ENCODE measurements at regions not wholly inside any gene's neighbourhood (a gene's known extent, or its start where the extent isn't known, plus 50 kb on each side); places are given as distances from the start of the nearest gene placed in this dataset.

DNA sequence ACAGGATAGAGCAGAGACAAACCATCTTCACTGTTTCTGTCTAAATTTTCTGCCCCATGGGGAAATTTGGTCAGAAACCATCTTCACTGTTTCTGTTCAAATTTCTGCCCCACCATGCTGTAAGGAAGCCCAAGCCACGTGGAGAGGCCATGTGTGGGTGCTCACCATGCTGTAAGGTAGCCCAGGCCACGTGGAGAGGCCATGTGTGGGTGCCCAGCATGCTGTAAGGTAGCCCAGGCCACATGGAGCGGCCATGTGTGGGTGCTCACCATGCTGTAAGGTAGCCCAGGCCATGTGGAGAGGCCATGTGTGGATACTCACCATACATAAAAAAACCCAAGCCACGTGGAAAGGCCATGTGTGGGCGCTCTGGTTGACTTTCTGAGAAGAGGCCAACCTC lies 1088.7 kb upstream of the AUTS2 start:
- no peak for DNase-seq

DNA sequence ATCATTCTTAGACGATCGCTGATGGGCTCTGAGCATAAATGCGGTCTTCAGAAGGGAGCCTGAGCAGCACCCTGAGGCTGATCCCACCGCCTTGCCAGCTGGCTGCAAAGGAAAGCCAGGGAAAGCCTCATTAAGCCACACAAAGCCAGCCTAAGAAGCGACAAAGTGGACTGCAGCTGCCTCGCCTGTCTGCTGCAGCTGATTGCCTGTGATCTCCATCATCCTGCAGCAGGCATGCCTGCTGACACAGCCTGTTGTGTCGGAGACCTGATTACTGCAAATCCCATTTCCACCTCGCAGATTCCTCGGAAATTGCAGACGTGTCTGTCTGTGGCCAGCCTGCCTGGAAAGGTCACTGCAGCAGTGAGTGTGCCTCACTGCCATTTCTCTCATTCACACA lies 1087.0 kb upstream of the AUTS2 start:
- DNase-seq, result peak; percentile 38

- no peak for DNase-seq
These were observed 1085.8 kb upstream of the AUTS2 start for GRCh38 chr7:68512466-68512865.

GRCh38 chr7:68518060-68518459 lies 1080.2 kb upstream of the AUTS2 start:
- no peak for DNase-seq

- no peak for DNase-seq
These were observed 1074.1 kb upstream of the AUTS2 start for GRCh38 chr7:68524126-68524525.

DNA sequence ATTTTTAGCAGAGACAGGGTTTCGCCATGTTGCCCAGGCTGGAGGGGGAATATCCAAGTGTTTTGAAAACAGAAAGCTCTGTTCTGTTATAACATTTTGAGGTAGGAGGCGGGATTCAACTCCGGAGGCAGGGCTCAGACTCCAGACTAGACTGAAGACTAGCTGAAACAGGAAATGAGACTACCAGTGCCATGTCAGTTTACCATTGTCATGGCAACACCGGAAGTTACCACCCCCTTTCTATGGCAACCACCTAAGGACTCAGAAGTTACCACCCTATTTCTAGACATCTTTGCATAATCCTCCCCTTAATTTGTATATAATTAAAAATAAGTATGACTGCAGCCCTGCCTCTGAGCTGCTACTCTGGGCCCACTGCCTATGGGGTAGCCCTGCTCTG lies 1069.1 kb upstream of the AUTS2 start:
- DNase-seq, result peak; percentile 15

DNA sequence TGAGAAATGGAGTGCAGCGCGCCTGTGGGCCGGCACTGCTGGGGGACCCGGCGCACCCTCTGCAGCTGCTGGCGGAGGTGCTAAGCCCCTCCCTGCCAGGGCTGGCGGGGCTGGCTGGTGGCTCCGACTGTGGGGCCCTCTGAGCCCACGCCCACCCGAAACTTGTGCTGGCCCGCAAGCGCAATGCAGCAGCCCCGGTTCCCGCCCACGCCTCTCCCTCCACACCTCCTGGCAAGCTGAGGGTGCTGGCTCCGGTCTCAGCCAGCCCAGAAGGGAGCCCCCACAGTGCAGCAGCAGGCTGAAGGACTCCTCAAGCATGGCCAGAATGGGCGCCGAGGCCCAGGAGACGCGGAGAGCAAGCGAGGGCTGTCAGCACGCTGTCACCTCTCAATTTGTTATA lies 1063.0 kb upstream of the AUTS2 start:
- no peak for DNase-seq

DNA sequence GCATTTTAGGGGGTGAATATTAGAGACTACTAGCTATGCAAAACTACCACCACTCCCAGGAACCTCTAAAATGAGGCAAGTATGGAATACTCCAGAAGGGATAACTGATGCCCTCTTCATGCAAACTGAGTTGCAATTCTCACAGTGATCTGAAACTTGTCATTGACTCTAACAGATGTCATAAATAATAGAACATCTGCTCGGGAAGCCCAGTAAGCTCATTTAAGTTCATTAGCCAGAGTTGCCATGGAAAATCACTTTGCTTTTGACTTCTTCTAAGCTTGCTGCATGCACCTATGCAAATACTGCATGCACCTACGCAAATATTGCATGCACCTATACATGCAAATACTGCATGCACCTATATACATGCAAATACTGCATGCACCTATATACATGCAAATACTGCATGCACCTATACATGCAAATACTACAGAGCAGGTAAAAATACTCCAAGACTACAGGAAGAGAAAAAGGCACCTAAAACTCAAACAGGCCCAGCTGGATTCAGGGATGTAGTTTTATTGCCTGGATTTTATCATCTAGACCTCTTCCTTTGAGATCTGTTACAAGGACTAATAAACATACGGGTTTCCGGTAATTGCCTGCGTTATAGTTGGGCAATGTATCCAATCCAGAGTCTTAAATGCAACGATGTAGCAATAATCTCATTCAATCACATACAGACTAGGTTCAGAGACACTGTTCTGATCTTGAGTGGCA lies 1061.1 kb upstream of the AUTS2 start:
- DNase-seq, result peak; percentile 12

DNA sequence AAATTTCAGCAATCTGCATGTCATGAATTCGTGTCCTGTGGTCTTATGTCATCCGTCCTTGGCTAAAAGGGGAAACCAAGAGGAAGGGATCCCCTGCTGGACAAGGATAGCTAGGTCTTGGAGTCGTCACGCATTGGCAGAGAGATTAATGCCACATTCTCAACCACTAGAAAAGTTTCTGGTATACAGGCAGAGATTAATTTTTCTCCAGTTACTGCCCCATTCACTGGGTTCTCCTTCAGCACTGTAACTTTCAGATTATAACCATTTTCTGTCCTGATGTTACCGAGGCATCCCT lies 1060.6 kb upstream of the AUTS2 start:
- no peak for DNase-seq

DNA sequence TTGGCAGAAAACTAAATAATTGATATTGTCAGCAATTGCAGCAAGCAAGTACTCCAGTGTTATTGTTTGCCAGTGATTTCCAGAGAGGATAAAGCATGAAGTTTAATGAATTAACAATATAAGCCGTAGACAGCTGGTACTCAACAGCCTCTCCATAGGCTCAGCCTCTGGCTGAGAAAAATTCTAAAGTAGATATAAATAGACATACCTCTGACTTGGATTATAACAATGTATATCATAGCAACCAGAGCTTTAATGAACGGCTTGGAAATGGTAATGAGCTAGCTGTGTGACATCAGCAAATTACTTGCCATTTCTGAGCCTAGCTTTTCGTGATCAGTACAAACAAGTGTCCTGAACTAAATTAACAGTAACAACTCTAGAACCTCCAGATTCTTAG lies 1055.4 kb upstream of the AUTS2 start:
- DNase-seq, result peak; percentile 71

DNA sequence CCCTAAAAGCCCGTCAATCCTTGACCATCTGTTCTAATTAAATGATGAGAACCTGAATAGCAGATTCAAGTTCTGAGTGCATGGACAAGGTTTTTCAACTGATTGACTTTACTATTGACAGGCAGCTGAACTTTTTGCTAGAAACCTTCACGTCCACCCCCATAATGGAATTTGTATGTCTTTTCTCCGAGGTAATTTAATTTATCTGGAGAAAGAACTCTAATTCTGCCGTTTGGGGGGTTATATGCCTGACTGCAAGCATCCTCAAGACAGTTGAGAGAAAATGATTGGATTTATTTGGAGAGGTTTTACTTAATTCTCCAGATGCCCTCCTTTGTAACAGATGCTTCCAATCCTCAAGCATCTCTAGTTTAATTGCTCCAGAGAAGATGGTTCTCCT lies 1053.4 kb upstream of the AUTS2 start:
- DNase-seq, result no peak

GRCh38 chr7:68547181-68547580 lies 1051.1 kb upstream of the AUTS2 start:
- no peak for DNase-seq

GRCh38 chr7:68547799-68548198 lies 1050.5 kb upstream of the AUTS2 start:
- peak; percentile 11 for DNase-seq

DNA sequence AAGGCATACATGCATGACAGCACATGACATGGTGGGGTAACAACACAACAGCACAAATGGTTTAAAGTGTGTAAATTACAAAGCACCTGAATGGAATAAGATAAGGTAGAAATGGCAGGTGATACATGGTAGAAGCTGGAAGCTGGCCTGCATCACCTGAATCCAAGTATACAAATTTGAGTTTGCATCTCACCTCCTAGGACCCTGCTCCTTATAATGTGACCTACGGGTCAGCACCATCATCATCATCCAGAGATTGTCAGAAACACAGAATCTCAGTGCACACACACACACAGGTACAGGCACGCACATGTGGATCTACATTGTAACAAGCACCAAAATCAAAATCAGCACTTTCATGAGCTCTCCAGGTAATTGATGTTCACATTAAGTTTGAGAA lies 1048.2 kb upstream of the AUTS2 start:
- no peak for DNase-seq

DNA sequence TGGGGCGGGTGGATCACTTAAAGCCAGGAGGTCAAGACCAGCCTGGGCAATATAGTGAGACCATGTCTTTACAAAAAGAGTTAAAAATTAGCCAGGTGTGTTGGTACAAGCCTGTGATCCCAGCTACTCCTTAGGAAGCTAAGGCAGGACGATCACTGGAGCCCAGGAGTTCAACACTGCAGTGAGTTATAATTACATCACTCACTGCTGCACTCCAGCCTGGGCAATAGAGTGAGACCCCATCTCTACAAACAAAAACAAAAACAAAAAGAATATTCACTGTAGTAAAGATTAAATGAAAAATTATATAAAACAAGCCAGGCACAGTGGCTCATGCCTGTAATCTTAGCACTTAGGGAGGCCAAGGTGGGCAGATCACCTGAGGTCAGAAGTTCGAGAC lies 1047.6 kb upstream of the AUTS2 start:
- no peak for DNase-seq

GRCh38 chr7:68556537-68556936 lies 1041.7 kb upstream of the AUTS2 start:
- DNase-seq, result no peak

- no peak for DNase-seq
These were observed 1038.8 kb upstream of the AUTS2 start for GRCh38 chr7:68559518-68559917.

GRCh38 chr7:68562323-68562899 lies 1035.9 kb upstream of the AUTS2 start:
- DNase-seq, result no peak

DNA sequence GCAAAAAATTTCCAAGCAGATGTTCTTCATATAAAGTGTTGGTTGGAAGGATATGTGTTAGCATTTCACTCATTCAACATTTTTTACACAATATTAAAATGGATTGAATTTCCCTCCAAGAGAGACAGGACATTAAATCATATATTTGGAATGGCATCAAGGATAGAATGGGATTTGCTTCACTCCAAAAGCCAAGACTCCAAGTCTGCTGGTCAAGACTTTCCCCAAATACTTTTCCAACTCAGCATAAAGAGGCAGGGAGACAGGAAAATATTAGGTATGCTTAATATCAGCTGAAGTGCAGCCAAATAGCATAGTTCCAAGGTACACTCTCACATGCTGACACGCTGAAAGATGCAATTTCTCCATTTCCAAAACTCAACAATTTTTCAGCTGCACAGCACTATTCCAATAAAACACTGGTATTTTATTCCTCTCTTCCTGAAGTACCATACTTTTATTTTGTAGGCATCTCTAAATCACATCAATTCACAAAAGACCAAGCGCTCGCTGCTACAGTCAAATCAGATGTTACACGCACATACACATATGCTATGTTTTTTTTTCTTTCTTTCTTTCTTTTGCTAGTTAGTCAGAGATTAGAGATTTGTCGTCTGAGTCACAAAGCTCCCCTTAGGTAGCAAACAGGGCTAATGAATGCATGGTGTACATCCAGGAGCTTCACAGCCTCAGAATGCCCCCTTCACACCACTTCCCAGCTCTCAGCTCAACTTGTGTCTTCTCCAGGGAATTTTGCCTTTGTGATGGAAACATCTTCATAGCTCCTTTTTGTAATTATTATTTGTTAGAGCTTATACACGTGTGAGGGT lies 1033.8 kb upstream of the AUTS2 start:
- no peak for DNase-seq

DNA sequence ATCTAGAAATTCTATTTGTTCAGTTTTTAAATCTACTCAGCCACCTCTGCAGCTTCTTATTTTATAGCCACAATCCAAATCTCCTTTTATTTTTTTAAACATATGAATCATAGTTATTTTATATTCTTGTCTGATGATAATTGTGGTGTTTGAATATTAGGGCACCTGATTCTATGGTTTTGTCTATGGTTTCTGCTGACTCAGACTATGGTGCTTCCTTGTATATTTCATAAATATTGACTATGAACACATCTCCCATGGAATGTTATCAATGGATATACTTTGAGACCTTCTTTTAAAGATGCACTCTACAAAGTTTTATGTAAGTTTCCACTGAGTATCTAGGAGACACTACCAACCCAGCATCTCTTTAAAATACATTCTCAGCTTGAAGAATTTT lies 1027.0 kb upstream of the AUTS2 start:
- DNase-seq, result no peak

DNA sequence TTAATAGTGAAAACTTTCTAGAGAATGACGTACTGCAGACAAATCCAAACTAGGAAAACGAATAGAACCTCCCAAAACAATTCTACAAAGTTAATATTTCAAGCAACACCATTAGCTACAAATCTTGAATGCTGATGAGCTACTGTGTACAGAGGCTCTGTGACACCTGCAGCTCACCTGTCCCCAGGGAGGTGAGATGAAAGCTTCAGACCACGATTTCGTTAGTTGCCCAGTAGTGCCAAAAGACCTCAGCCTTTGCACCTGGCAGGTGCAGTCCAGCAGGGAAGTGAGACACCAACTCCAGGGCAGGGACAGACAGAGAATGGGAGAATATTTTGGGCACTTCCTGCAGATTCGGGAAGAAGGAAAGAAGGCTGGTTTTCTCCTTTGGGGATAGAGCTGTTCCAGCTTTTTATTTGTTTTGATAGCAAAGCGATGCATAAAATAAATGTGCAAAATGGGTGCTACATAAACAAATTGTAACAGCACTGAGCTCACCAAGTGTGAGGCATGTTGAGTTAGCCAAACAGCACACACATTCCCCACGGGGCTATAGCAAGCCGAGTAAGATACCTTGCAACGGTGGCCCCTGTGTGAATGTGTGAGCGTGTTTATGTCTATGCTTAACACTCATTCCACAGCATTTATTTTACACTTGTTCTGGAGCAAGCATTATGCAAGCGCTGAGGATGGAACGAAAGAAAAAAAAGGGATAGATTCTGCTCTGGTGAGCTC lies 1024.8 kb upstream of the AUTS2 start:
- peak; percentile 85 for DNase-seq

- DNase-seq, result no peak
These were observed 1021.9 kb upstream of the AUTS2 start for GRCh38 chr7:68576366-68576765.

GRCh38 chr7:68581417-68581816 lies 1016.9 kb upstream of the AUTS2 start:
- no peak for DNase-seq

DNA sequence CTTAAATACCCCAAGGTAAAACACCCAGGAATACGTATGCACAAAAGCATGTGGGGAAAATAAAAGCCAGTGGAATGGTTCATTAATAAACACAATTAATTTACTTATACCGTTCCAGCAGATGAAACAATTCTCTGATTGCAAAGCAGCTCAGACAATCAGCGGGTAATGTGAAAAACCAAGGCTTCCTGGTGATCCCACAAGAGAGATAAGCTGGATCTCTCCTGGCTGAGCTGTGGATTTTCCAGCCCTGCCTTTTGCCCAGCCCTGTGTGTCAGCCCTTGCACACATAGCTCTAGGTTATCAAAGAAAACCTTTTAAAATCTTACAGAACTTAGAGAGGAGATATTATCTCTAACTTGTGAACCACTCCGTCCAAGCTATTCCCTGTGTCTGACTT lies 1010.7 kb upstream of the AUTS2 start:
- DNase-seq, result no peak

Measured in NCI-H69 (cell line).